ENCODE measurements at regions not wholly inside any gene's neighbourhood (a gene's known extent, or its start where the extent isn't known, plus 50 kb on each side); places are given as distances from the start of the nearest gene placed in this dataset.

DNA sequence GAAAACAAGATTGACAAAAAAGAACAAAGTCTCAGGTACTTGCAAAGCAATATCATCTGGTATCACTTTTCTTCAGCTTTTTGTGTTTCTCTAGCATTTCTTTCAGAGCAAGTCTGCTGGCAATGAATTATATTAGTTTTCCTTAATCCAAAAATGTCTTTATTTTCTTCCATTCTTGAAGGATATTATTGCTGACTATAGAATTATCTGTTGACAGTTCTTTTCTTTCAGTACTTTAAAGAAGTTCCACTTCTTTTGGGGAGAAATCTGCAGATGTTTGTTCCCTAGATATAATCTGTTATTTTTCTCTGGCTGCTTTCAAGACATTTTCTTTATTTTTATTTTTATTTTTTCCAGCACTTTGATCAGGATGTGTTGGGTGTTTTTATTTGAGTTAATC lies 161.8 kb upstream of the SPRED2 start:
- TF ChIP-seq CTCF (IDR thresholded peaks at IDR 0.05) = no peak
- Histone ChIP-seq H3K27ac (no peak overlapping the region), H3K4me3 (no peak overlapping the region)
- no peak for DNase-seq (ENCODE audit: low spot score)

GRCh38 chr2:65589667-65590066 lies 157.3 kb upstream of the SPRED2 start:
- Histone ChIP-seq H3K27ac (no peak overlapping the region), H3K4me3 (no peak overlapping the region)
- TF ChIP-seq CTCF (IDR thresholded peaks at IDR 0.05) = no peak
- no peak for DNase-seq (ENCODE audit: low spot score)

- Histone ChIP-seq H3K4me3 (no peak overlapping the region), H3K27ac (no peak overlapping the region)
- TF ChIP-seq CTCF (IDR thresholded peaks at IDR 0.05) = no peak
- DNase-seq (ENCODE audit: low spot score) = no peak
These were observed 155.4 kb upstream of the SPRED2 start for GRCh38 chr2:65587779-65588178.

DNA sequence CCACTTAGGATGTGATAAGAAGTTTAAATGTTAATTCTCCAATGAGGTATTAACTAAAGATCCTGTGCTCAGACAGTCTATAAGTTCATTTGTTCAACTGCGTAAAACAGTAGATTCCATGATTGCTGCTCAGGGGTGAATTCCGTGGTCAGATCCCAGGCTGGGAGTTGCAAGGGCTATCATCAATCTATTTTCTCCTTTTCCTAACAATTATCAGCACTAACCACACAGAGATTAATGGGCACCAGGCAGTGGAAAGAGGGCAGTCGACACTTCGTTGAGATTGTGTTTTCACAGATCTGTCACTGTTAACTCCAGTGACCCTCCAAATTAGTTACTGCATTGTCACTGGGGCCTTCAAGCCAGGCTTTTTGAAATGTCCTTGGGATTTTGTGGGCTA lies 154.1 kb upstream of the SPRED2 start:
- DNase-seq (ENCODE audit: low spot score) = no peak
- TF ChIP-seq CTCF (IDR thresholded peaks at IDR 0.05) = no peak
- Histone ChIP-seq H3K27ac (no peak overlapping the region), H3K4me3 (no peak overlapping the region)

DNA sequence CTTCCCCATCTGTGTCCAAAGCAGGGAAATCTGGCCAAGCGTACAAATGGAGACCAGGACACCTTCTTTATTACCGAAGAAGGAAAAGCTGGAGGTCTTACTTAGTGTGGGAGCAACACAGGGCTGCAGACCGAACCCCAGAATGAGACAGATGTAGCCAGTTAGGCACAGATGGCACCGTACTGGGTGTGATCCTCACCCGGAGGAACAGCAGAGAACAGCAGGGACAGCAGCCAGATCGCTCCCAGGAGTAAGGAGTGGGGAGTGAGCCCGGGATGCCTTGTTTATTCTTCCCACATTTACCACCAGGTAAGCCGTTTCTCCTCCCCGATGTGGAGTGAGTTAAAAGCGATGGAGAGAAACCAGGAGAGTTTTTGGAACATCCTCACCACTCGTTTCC lies 150.7 kb upstream of the SPRED2 start:
- Histone ChIP-seq H3K27ac (no peak overlapping the region), H3K4me3 (no peak overlapping the region)
- no peak for TF ChIP-seq CTCF (IDR thresholded peaks at IDR 0.05)
- no peak for DNase-seq (ENCODE audit: low spot score)

DNA sequence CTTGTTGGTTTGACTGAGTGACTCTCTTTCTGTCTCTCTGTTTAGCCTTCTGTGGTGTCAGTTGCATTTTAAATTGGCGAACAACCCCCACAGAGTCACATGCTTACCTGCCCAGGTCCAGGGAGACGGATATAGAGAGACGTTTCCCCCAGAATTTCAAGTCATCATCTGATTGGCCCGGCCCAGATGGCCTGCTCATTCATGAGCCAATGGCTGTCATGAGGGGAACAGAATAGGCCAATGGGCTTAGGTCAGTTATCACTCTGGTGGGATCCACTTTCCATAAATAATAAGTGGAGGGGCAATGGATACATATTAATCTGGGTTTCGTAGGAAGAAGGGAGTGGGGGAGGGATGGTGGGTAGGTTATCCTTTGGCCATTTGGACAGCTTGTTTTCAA lies 150.0 kb upstream of the SPRED2 start:
- DNase-seq (ENCODE audit: low spot score) = no peak
- Histone ChIP-seq H3K4me3 (no peak overlapping the region), H3K27ac (no peak overlapping the region)
- no peak for TF ChIP-seq CTCF (IDR thresholded peaks at IDR 0.05)

- no peak for TF ChIP-seq CTCF (IDR thresholded peaks at IDR 0.05)
- H3K4me3 ChIP-seq = no peak overlapping the region
- DNase-seq (ENCODE audit: low spot score) = no peak
- H3K27ac ChIP-seq = no peak overlapping the region
These were observed 148.4 kb upstream of the SPRED2 start for GRCh38 chr2:65580824-65581223.

Measured in coronary artery (tissue), 2 donors.